Hypothalamus (tissue), 51 donors: ENCODE measurements at regions not wholly inside any gene's neighbourhood (a gene's known extent, or its start where the extent isn't known, plus 50 kb on each side); places are given as distances from the start of the nearest gene placed in this dataset.
"Not testable (repeated sequence)": the region's sequence is repeated elsewhere in the genome, so short reads cannot be mapped to it uniquely, and the experiment has no call there.

Experiments used
- DNase-seq, 51 donors: peaks; one replicate each; lab custom pipeline; 2025; lab: John Stamatoyannopoulos, UW

- no peak for DNase-seq
Observed at GRCh38 chr3:82629937-82630336, 868.5 kb upstream of the GBE1 start.

- no peak for DNase-seq
Observed at GRCh38 chr3:82628385-82629014, 867.1 kb upstream of the GBE1 start.

- DNase-seq: no peak
Observed at GRCh38 chr3:82627733-82628132, 866.3 kb upstream of the GBE1 start.

- DNase-seq: not testable (repeated sequence)
Observed at GRCh38 chr3:82620744-82621143, 859.3 kb upstream of the GBE1 start.

- no peak for DNase-seq
Observed at GRCh38 chr3:82618594-82618993, 857.1 kb upstream of the GBE1 start.

GRCh38 chr3:82610236-82610635, 848.8 kb upstream of the GBE1 start:
- no peak for DNase-seq

GRCh38 chr3:82607391-82607790, 845.9 kb upstream of the GBE1 start:
- DNase-seq: no peak

GRCh38 chr3:82596805-82597204, 835.4 kb upstream of the GBE1 start:
- no peak for DNase-seq

GRCh38 chr3:82595530-82595929, 834.1 kb upstream of the GBE1 start:
- no peak for DNase-seq

- no peak for DNase-seq
Observed at GRCh38 chr3:82587174-82587573, 825.7 kb upstream of the GBE1 start.

GRCh38 chr3:82586414-82586813, 825.0 kb upstream of the GBE1 start:
- no peak for DNase-seq

- DNase-seq: not testable (repeated sequence)
Observed at GRCh38 chr3:82586002-82586401, 824.6 kb upstream of the GBE1 start.

GRCh38 chr3:82585591-82585990, 824.1 kb upstream of the GBE1 start:
- not testable (repeated sequence) for DNase-seq

- not testable (repeated sequence) for DNase-seq
Observed at GRCh38 chr3:82584861-82585260, 823.4 kb upstream of the GBE1 start.

- DNase-seq: not testable (repeated sequence)
Observed at GRCh38 chr3:82584415-82584814, 823.0 kb upstream of the GBE1 start.

- no peak for DNase-seq
Observed at GRCh38 chr3:82581350-82581749, 819.9 kb upstream of the GBE1 start.

GRCh38 chr3:82572721-82573120, 811.3 kb upstream of the GBE1 start:
- DNase-seq: no peak

GRCh38 chr3:82568776-82569338, 807.4 kb upstream of the GBE1 start:
- no peak for DNase-seq

GRCh38 chr3:82567029-82567600, 805.7 kb upstream of the GBE1 start:
- no peak for DNase-seq

GRCh38 chr3:82562896-82563295, 801.5 kb upstream of the GBE1 start:
- DNase-seq: no peak

- DNase-seq: no peak
Observed at GRCh38 chr3:82561784-82562183, 800.3 kb upstream of the GBE1 start.

GRCh38 chr3:82558081-82558480, 796.6 kb upstream of the GBE1 start:
- DNase-seq: no peak
